Sciatic nerve (tissue), 2 donors: ENCODE measurements at regions not wholly inside any gene's neighbourhood (a gene's known extent, or its start where the extent isn't known, plus 50 kb on each side); places are given as distances from the start of the nearest gene placed in this dataset.

Experiments used
- ATAC-seq: fragments of 200-7000 bp; cut with Tn5 transposase; one replicate; pipeline ENCODE4 v1.9.1; 2020; ENCODE audit warnings: mild to moderate bottlenecking, moderate library complexity
- DNase-seq: peaks from one replicate; pipeline ENCODE4 v3.0.0-alpha.2; 2020; ENCODE audit warnings: low spot score
- intact Hi-C: fragments of 100-400 bp; cut with DNase I; formaldehyde crosslinking; loops from one replicate; pipeline ENCODE4 v1.14.2; 2022
- donor health status: DM: no; HTN: no; CAD: no.
- donor health status: DM: no; HTN: no; CAD: no.

- no peak for DNase-seq
- intact Hi-C loops: no loop called here
- ATAC-seq: no peak
Measured at GRCh38 chr6:15066089-15066758, 179.6 kb upstream of the JARID2 start.

GRCh38 chr6:15073344-15073789 lies 172.5 kb upstream of the JARID2 start:
- DNase-seq (no peak), ATAC-seq (no peak)
- intact Hi-C loops: no loop called here

GRCh38 chr6:15073883-15074465 lies 171.9 kb upstream of the JARID2 start:
- intact Hi-C loops: no loop called here
- no peak for DNase-seq
- ATAC-seq: no peak

GRCh38 chr6:15074806-15075205 lies 171.1 kb upstream of the JARID2 start:
- intact Hi-C loops: no loop called here
- ATAC-seq (no peak), DNase-seq (no peak)

GRCh38 chr6:15076565-15076964 lies 169.3 kb upstream of the JARID2 start:
- intact Hi-C loops: no loop called here
- no peak for DNase-seq
- no peak for ATAC-seq

- intact Hi-C loops: no loop called here
- ATAC-seq (no peak), DNase-seq (no peak)
Measured at GRCh38 chr6:15077006-15077405, 168.9 kb upstream of the JARID2 start.

GRCh38 chr6:15077961-15078360 lies 167.9 kb upstream of the JARID2 start:
- ATAC-seq: no peak
- no peak for DNase-seq
- intact Hi-C loops: no loop called here

- ATAC-seq (no peak), DNase-seq (no peak)
- intact Hi-C loops: no loop called here
Measured at GRCh38 chr6:15079288-15079817, 166.5 kb upstream of the JARID2 start.

GRCh38 chr6:15080895-15081294 lies 165.0 kb upstream of the JARID2 start:
- ATAC-seq: no peak
- intact Hi-C loops: no loop called here
- DNase-seq: no peak

GRCh38 chr6:15081447-15081846 lies 164.4 kb upstream of the JARID2 start:
- DNase-seq (no peak), ATAC-seq (no peak)
- intact Hi-C loops: no loop called here

GRCh38 chr6:15082708-15083107 lies 163.2 kb upstream of the JARID2 start:
- ATAC-seq (no peak), DNase-seq (no peak)
- intact Hi-C loops: no loop called here

GRCh38 chr6:15086348-15087158 lies 159.3 kb upstream of the JARID2 start:
- DNase-seq (no peak), ATAC-seq (no peak)
- intact Hi-C loops: loop anchor here (5.0 kb wide), 1 partner anchor 249 kb away; no protein-coding TSS in a partner anchor

GRCh38 chr6:15087186-15087589 lies 158.7 kb upstream of the JARID2 start:
- DNase-seq (no peak), ATAC-seq (no peak)
- intact Hi-C loops: loop anchor here (5.0 kb wide), 1 partner anchor 250 kb away; no protein-coding TSS in a partner anchor

- ATAC-seq (no peak), DNase-seq (no peak)
- intact Hi-C loops: loop anchor here (5.0 kb wide), 1 partner anchor 252 kb away; no protein-coding TSS in a partner anchor
Measured at GRCh38 chr6:15088904-15089568, 156.8 kb upstream of the JARID2 start.

GRCh38 chr6:15089569-15090144 lies 156.2 kb upstream of the JARID2 start:
- intact Hi-C loops: loop anchor here (5.0 kb wide), 1 partner anchor 252 kb away; no protein-coding TSS in a partner anchor
- ATAC-seq (peak; percentile 32), DNase-seq (no peak)

- DNase-seq (no peak), ATAC-seq (peak; percentile 59)
- intact Hi-C loops: no loop called here
Measured at GRCh38 chr6:15090145-15090579, 155.7 kb upstream of the JARID2 start.

GRCh38 chr6:15090745-15091384 lies 155.0 kb upstream of the JARID2 start:
- ATAC-seq: no peak
- no peak for DNase-seq
- intact Hi-C loops: no loop called here
